GM23338 (cell line): ENCODE measurements at regions not wholly inside any gene's neighbourhood (a gene's known extent, or its start where the extent isn't known, plus 50 kb on each side); places are given as distances from the start of the nearest gene placed in this dataset.

Experiments used
- ATAC-seq: fragments of 200-7000 bp; cut with Tn5 transposase; 3 replicates; pipeline ENCODE4 v1.9.1; 2020
- DNase-seq: peaks from one replicate; pipeline ENCODE4 v3.0.0-alpha.2; 2015; ENCODE audit warnings: low spot score
- H2AFZ ChIP-seq: fragments of 200-600 bp; sonication (generic); 2 replicates; pipeline ENCODE4 v1.8.0; 2016; ENCODE audit warnings: antibody characterized with exemption, mild to moderate bottlenecking, moderate library complexity
- H3F3A ChIP-seq: fragments of 200-600 bp; sonication (generic); replicated peaks from 2 replicates; pipeline ENCODE4 v1.8.0; 2017; ENCODE audit warnings: antibody characterized with exemption, mixed run types, low read depth
- H3K27ac ChIP-seq: fragments of 200-600 bp; sonication (generic); 2 replicates; pipeline ENCODE4 v1.6.1; 2016; ENCODE audit warnings: low read depth
- H3K27me3 ChIP-seq: fragments of 200-600 bp; sonication (generic); 2 replicates; pipeline ENCODE4 v1.8.0; 2016; ENCODE audit warnings: mild to moderate bottlenecking, mixed run types, moderate library complexity; ENCODE audit not compliant: insufficient read depth
- H3K36me3 ChIP-seq: fragments of 200-600 bp; sonication (generic); 2 replicates; pipeline ENCODE4 v1.8.0; 2016; ENCODE audit warnings: mild to moderate bottlenecking; ENCODE audit not compliant: insufficient read depth
- H3K4me1 ChIP-seq: fragments of 200-600 bp; sonication (generic); 2 replicates; pipeline ENCODE4 v1.8.0; 2016; ENCODE audit warnings: mild to moderate bottlenecking, moderate library complexity; ENCODE audit not compliant: insufficient read depth
- H3K4me2 ChIP-seq: fragments of 200-600 bp; sonication (generic); 2 replicates; pipeline ENCODE4 v1.7.1; 2017; ENCODE audit warnings: mixed run types
- H3K4me3 ChIP-seq: fragments of 200-600 bp; sonication (generic); 2 replicates; pipeline ENCODE4 v1.6.1; 2016; ENCODE audit warnings: mixed run types
- H3K79me2 ChIP-seq: fragments of 200-600 bp; sonication (generic); replicated peaks from 2 replicates; pipeline ENCODE4 v1.8.0; 2017; ENCODE audit warnings: mild to moderate bottlenecking; ENCODE audit not compliant: insufficient read depth
- H3K9me2 ChIP-seq: fragments of 200-600 bp; sonication (generic); 2 replicates; pipeline ENCODE4 v1.8.0; 2017; ENCODE audit not compliant: insufficient read depth
- H4K20me1 ChIP-seq: fragments of 200-600 bp; sonication (generic); replicated peaks from 2 replicates; pipeline ENCODE4 v1.8.0; 2017; ENCODE audit warnings: mild to moderate bottlenecking; ENCODE audit not compliant: insufficient read depth
- H3K27ac Mint-ChIP-seq: 2 replicates; pipeline ENCODE4 v1.8.0; 2020; ENCODE audit warnings: inconsistent platforms, mild to moderate bottlenecking, moderate library complexity, mixed read lengths
- H3K27me3 Mint-ChIP-seq: 3 replicates; pipeline ENCODE4 v1.8.0; 2022; ENCODE audit warnings: low read depth, mild to moderate bottlenecking, moderate library complexity, mixed read lengths, inconsistent platforms; ENCODE audit not compliant: insufficient read depth, poor library complexity
- H3K36me3 Mint-ChIP-seq: 3 replicates; pipeline ENCODE4 v1.8.0; 2021; ENCODE audit warnings: low read depth, mild to moderate bottlenecking, inconsistent platforms, moderate library complexity, mixed read lengths
- H3K4me1 Mint-ChIP-seq: 3 replicates; pipeline ENCODE4 v1.8.0; 2020; ENCODE audit warnings: mild to moderate bottlenecking, inconsistent platforms, mixed read lengths
- H3K4me3 Mint-ChIP-seq: 3 replicates; pipeline ENCODE4 v1.8.0; 2021; ENCODE audit warnings: moderate library complexity, mild to moderate bottlenecking, inconsistent platforms, mixed read lengths
- H3K9me3 Mint-ChIP-seq: 3 replicates; pipeline ENCODE4 v1.8.0; 2020; ENCODE audit warnings: moderate library complexity, mild to moderate bottlenecking, inconsistent platforms, mixed read lengths
- CREB1 ChIP-seq: fragments of 250-450 bp; sonication (Bioruptor Pico); IDR thresholded peaks from 2 replicates; pipeline ENCODE4 v1.5.0; 2020; ENCODE audit warnings: low read depth, mild to moderate bottlenecking, moderate library complexity
- EZH2 ChIP-seq: fragments of 200-600 bp; sonication (generic); IDR thresholded peaks from one replicate; pipeline ENCODE4 v1.8.0; 2017; ENCODE audit warnings: antibody characterized with exemption, mild to moderate bottlenecking, low read depth; ENCODE audit not compliant: unreplicated experiment
- EZH2phosphoT487 ChIP-seq: fragments of 200-600 bp; sonication (generic); IDR thresholded peaks from one replicate; pipeline ENCODE4 v1.8.1; 2018; ENCODE audit warnings: antibody characterized with exemption; ENCODE audit not compliant: unreplicated experiment
- JUNB ChIP-seq: IDR thresholded peaks from one replicate; pipeline ENCODE4 v1.6.1; 2016; ENCODE audit warnings: antibody characterized with exemption; ENCODE audit not compliant: unreplicated experiment
- NANOG ChIP-seq: IDR thresholded peaks from 2 replicates; pipeline ENCODE4 v1.6.1; 2016; ENCODE audit warnings: antibody characterized with exemption, borderline replicate concordance
- POLR2AphosphoS5 ChIP-seq: IDR thresholded peaks from 2 replicates; pipeline ENCODE4 v1.6.1; 2016; ENCODE audit warnings: antibody characterized with exemption, low read depth
- STAT1 ChIP-seq: IDR thresholded peaks from one replicate; pipeline ENCODE4 v1.6.1; 2016; ENCODE audit warnings: antibody characterized with exemption; ENCODE audit not compliant: unreplicated experiment
- ZNF331 ChIP-seq: fragments of 250-450 bp; sonication (Bioruptor Pico); IDR thresholded peaks from 2 replicates; pipeline ENCODE4 v1.5.0; 2020; ENCODE audit warnings: low read depth, mild to moderate bottlenecking, moderate library complexity
- TF ChIP-seq, protein P1 (sequence below), 2 experiments: fragments of 200-600 bp in 1 of 2; sonication (generic) in 1 of 2; conservative IDR thresholded peaks; 2 replicates each; pipeline versions ENCODE4 v1.5.1 to v1.6.1; 2016 to 2017; ENCODE audit warnings: antibody characterized with exemption in 2 of 2, low read depth in 2 of 2, mild to moderate bottlenecking in 2 of 2, moderate library complexity in 1 of 2
- TF ChIP-seq, protein P2 (sequence below): fragments of 250-450 bp; sonication (Bioruptor Pico); IDR thresholded peaks from 2 replicates; pipeline ENCODE4 v1.5.0; 2020; ENCODE audit warnings: mild to moderate bottlenecking, moderate library complexity
- TF ChIP-seq, protein P3 (sequence below): IDR thresholded peaks from one replicate; pipeline ENCODE4 v1.6.1; 2018; ENCODE audit warnings: antibody characterized with exemption; ENCODE audit not compliant: unreplicated experiment
- TF ChIP-seq, protein P4 (sequence below): IDR thresholded peaks from 2 replicates; pipeline ENCODE4 v1.6.1; 2016; ENCODE audit warnings: antibody characterized with exemption

DNA sequence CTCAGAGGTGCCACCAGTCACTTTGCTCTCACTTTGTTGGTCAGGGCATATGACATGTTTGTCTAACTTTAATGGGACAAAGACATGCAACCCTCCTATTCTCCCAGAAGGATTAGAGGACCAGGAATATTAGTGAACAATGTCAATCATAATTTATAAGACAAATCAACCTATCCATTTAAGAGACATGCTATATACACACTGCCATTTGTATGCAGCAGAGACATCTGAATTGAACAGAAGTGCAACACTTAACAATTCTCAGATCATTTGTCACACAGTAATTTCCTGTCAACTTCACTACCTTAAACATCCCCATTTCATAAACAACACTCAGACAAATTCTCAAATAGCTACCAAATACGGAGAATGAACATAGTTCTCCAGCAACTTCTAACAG, 273.6 kb upstream of the RGMB start:
- Mint-ChIP-seq H3K27me3 (no peaks in the 10 kb centered on the region), H3K27ac (no peak overlapping the region), H3K9me3 (no peaks in the 10 kb centered on the region), H3K36me3 (no peaks in the 10 kb centered on the region), H3K4me3 (no peak overlapping the region), H3K4me1 (peaks cover 20% of the 10 kb centered on the region)
- no peak overlapping the region for H2AFZ ChIP-seq
- H3K4me1 ChIP-seq, result peaks cover 12% of the 10 kb centered on the region; the same call in 1 of the 2 replicates
- no peaks in the 10 kb centered on the region for H3K27me3 ChIP-seq
- H3K79me2 ChIP-seq, result no peaks in the 10 kb centered on the region
- ATAC-seq (no peak), DNase-seq (no peak)
- H3K9me2 ChIP-seq, result no peaks in the 10 kb centered on the region
- TF ChIP-seq STAT1, result no peak
- TF ChIP-seq, protein P1, sequence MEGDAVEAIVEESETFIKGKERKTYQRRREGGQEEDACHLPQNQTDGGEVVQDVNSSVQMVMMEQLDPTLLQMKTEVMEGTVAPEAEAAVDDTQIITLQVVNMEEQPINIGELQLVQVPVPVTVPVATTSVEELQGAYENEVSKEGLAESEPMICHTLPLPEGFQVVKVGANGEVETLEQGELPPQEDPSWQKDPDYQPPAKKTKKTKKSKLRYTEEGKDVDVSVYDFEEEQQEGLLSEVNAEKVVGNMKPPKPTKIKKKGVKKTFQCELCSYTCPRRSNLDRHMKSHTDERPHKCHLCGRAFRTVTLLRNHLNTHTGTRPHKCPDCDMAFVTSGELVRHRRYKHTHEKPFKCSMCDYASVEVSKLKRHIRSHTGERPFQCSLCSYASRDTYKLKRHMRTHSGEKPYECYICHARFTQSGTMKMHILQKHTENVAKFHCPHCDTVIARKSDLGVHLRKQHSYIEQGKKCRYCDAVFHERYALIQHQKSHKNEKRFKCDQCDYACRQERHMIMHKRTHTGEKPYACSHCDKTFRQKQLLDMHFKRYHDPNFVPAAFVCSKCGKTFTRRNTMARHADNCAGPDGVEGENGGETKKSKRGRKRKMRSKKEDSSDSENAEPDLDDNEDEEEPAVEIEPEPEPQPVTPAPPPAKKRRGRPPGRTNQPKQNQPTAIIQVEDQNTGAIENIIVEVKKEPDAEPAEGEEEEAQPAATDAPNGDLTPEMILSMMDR (conservative IDR thresholded peaks at IDR 0.05; ENCODE audit: low read depth in 2 of 2), result no peak
- TF ChIP-seq, protein P2, sequence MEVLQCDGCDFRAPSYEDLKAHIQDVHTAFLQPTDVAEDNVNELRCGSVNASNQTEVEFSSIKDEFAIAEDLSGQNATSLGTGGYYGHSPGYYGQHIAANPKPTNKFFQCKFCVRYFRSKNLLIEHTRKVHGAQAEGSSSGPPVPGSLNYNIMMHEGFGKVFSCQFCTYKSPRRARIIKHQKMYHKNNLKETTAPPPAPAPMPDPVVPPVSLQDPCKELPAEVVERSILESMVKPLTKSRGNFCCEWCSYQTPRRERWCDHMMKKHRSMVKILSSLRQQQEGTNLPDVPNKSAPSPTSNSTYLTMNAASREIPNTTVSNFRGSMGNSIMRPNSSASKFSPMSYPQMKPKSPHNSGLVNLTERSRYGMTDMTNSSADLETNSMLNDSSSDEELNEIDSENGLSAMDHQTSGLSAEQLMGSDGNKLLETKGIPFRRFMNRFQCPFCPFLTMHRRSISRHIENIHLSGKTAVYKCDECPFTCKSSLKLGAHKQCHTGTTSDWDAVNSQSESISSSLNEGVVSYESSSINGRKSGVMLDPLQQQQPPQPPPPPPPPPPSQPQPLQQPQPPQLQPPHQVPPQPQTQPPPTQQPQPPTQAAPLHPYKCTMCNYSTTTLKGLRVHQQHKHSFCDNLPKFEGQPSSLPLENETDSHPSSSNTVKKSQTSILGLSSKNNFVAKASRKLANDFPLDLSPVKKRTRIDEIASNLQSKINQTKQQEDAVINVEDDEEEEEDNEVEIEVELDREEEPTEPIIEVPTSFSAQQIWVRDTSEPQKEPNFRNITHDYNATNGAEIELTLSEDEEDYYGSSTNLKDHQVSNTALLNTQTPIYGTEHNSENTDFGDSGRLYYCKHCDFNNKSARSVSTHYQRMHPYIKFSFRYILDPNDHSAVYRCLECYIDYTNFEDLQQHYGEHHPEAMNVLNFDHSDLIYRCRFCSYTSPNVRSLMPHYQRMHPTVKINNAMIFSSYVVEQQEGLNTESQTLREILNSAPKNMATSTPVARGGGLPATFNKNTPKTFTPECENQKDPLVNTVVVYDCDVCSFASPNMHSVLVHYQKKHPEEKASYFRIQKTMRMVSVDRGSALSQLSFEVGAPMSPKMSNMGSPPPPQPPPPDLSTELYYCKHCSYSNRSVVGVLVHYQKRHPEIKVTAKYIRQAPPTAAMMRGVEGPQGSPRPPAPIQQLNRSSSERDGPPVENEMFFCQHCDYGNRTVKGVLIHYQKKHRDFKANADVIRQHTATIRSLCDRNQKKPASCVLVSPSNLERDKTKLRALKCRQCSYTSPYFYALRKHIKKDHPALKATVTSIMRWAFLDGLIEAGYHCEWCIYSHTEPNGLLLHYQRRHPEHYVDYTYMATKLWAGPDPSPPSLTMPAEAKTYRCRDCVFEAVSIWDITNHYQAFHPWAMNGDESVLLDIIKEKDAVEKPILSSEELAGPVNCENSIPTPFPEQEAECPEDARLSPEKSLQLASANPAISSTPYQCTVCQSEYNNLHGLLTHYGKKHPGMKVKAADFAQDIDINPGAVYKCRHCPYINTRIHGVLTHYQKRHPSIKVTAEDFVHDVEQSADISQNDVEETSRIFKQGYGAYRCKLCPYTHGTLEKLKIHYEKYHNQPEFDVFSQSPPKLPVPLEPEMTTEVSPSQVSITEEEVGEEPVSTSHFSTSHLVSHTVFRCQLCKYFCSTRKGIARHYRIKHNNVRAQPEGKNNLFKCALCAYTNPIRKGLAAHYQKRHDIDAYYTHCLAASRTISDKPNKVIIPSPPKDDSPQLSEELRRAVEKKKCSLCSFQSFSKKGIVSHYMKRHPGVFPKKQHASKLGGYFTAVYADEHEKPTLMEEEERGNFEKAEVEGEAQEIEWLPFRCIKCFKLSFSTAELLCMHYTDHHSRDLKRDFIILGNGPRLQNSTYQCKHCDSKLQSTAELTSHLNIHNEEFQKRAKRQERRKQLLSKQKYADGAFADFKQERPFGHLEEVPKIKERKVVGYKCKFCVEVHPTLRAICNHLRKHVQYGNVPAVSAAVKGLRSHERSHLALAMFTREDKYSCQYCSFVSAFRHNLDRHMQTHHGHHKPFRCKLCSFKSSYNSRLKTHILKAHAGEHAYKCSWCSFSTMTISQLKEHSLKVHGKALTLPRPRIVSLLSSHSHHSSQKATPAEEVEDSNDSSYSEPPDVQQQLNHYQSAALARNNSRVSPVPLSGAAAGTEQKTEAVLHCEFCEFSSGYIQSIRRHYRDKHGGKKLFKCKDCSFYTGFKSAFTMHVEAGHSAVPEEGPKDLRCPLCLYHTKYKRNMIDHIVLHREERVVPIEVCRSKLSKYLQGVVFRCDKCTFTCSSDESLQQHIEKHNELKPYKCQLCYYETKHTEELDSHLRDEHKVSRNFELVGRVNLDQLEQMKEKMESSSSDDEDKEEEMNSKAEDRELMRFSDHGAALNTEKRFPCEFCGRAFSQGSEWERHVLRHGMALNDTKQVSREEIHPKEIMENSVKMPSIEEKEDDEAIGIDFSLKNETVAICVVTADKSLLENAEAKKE, result no peak
- no peak for TF ChIP-seq EZH2
- TF ChIP-seq POLR2AphosphoS5, result no peak
- no peak for TF ChIP-seq NANOG
- no peak for TF ChIP-seq CREB1
- no peak for TF ChIP-seq EZH2phosphoT487
- TF ChIP-seq, protein P3, sequence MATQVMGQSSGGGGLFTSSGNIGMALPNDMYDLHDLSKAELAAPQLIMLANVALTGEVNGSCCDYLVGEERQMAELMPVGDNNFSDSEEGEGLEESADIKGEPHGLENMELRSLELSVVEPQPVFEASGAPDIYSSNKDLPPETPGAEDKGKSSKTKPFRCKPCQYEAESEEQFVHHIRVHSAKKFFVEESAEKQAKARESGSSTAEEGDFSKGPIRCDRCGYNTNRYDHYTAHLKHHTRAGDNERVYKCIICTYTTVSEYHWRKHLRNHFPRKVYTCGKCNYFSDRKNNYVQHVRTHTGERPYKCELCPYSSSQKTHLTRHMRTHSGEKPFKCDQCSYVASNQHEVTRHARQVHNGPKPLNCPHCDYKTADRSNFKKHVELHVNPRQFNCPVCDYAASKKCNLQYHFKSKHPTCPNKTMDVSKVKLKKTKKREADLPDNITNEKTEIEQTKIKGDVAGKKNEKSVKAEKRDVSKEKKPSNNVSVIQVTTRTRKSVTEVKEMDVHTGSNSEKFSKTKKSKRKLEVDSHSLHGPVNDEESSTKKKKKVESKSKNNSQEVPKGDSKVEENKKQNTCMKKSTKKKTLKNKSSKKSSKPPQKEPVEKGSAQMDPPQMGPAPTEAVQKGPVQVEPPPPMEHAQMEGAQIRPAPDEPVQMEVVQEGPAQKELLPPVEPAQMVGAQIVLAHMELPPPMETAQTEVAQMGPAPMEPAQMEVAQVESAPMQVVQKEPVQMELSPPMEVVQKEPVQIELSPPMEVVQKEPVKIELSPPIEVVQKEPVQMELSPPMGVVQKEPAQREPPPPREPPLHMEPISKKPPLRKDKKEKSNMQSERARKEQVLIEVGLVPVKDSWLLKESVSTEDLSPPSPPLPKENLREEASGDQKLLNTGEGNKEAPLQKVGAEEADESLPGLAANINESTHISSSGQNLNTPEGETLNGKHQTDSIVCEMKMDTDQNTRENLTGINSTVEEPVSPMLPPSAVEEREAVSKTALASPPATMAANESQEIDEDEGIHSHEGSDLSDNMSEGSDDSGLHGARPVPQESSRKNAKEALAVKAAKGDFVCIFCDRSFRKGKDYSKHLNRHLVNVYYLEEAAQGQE, result no peak
- TF ChIP-seq, protein P4, sequence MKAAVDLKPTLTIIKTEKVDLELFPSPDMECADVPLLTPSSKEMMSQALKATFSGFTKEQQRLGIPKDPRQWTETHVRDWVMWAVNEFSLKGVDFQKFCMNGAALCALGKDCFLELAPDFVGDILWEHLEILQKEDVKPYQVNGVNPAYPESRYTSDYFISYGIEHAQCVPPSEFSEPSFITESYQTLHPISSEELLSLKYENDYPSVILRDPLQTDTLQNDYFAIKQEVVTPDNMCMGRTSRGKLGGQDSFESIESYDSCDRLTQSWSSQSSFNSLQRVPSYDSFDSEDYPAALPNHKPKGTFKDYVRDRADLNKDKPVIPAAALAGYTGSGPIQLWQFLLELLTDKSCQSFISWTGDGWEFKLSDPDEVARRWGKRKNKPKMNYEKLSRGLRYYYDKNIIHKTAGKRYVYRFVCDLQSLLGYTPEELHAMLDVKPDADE, result no peak
- TF ChIP-seq JUNB, result no peak
- no peak for TF ChIP-seq ZNF331 (CRISPR knock-in tag)
- no peak overlapping the region for H3K4me3 ChIP-seq
- no peaks in the 10 kb centered on the region for H3F3A ChIP-seq
- no peaks in the 10 kb centered on the region for H3K36me3 ChIP-seq
- H3K4me2 ChIP-seq, result no peak overlapping the region
- no peak overlapping the region for H3K27ac ChIP-seq
- H4K20me1 ChIP-seq, result no peaks in the 10 kb centered on the region
